Non-pigmented ciliary epithelial cell (primary cell): ENCODE measurements at regions not wholly inside any gene's neighbourhood (a gene's known extent, or its start where the extent isn't known, plus 50 kb on each side); places are given as distances from the start of the nearest gene placed in this dataset.

Experiments
- DNase-seq: peaks from one replicate; pipeline ENCODE4 v3.0.0-alpha.2; 2010; ENCODE audit warnings: low read depth

GRCh38 chr2:206845877-206846276 lies 80.5 kb downstream of the FASTKD2 start:
- DNase-seq = no peak

GRCh38 chr2:206846331-206846730 lies 80.9 kb downstream of the FASTKD2 start:
- DNase-seq = no peak

GRCh38 chr2:206846981-206847834 lies 81.8 kb downstream of the FASTKD2 start:
- no peak for DNase-seq

GRCh38 chr2:206850369-206850768 lies 85.0 kb downstream of the FASTKD2 start:
- DNase-seq = no peak

- no peak for DNase-seq
These were observed 86.1 kb downstream of the FASTKD2 start for GRCh38 chr2:206851521-206851920.

- DNase-seq = no peak
These were observed 85.4 kb upstream of the CPO start for GRCh38 chr2:206853915-206854314.

GRCh38 chr2:206855585-206856433 lies 83.5 kb upstream of the CPO start:
- DNase-seq = no peak

GRCh38 chr2:206856513-206856912 lies 82.8 kb upstream of the CPO start:
- peak; percentile 11 for DNase-seq

GRCh38 chr2:206858687-206859329 lies 80.5 kb upstream of the CPO start:
- DNase-seq = no peak

- no peak for DNase-seq
These were observed 80.0 kb upstream of the CPO start for GRCh38 chr2:206859330-206859739.

GRCh38 chr2:206863196-206863595 lies 76.1 kb upstream of the CPO start:
- no peak for DNase-seq

GRCh38 chr2:206863716-206864115 lies 75.6 kb upstream of the CPO start:
- DNase-seq = no peak

GRCh38 chr2:206867006-206867405 lies 72.3 kb upstream of the CPO start:
- no peak for DNase-seq

- no peak for DNase-seq
These were observed 69.4 kb upstream of the CPO start for GRCh38 chr2:206869824-206870495.

- DNase-seq = no peak
These were observed 65.9 kb upstream of the CPO start for GRCh38 chr2:206873423-206873822.

GRCh38 chr2:206875701-206876100 lies 63.6 kb upstream of the CPO start:
- no peak for DNase-seq

- DNase-seq = no peak
These were observed 63.0 kb upstream of the CPO start for GRCh38 chr2:206876216-206876860.

GRCh38 chr2:206881708-206882410 lies 57.5 kb upstream of the CPO start:
- no peak for DNase-seq

GRCh38 chr2:206886696-206887095 lies 52.6 kb upstream of the CPO start:
- DNase-seq = no peak

- no peak for DNase-seq
These were observed 51.6 kb upstream of the CPO start for GRCh38 chr2:206887745-206888144.
